ENCODE measurements at regions not wholly inside any gene's neighbourhood (a gene's known extent, or its start where the extent isn't known, plus 50 kb on each side); places are given as distances from the start of the nearest gene placed in this dataset.

DNA sequence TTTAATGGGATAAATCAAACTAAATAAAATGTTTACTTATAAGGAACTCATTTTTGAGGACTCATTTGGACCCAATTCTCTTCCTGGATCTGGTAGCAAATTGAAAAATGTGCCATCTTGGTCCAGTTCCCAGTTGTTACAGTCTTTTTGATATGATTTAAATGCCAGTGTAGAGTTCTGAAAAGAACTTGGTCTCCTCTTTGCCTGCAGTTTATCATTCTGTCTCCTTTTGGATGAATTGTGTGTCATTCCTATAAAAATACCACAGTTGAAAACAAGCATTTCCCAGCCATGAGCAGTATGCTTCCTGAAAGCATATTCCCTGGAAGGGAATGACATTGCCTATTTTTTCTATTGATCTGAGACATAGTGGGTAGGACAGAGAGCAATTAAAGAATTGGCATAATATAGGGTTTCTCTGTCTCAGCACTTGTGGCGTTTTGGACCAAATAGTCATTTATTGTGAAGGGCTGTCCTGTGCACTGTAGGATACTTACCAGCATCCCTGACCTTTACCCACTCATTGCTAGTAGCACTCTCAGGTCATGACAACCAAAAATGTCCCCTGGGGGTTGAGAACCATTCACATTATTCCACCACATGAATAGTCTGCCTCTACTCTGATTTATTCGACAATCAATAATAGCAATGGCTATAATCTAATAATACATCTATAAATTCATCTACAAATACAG lies 181.8 kb downstream of the NXNL2 start:
- TF ChIP-seq, protein P1, sequence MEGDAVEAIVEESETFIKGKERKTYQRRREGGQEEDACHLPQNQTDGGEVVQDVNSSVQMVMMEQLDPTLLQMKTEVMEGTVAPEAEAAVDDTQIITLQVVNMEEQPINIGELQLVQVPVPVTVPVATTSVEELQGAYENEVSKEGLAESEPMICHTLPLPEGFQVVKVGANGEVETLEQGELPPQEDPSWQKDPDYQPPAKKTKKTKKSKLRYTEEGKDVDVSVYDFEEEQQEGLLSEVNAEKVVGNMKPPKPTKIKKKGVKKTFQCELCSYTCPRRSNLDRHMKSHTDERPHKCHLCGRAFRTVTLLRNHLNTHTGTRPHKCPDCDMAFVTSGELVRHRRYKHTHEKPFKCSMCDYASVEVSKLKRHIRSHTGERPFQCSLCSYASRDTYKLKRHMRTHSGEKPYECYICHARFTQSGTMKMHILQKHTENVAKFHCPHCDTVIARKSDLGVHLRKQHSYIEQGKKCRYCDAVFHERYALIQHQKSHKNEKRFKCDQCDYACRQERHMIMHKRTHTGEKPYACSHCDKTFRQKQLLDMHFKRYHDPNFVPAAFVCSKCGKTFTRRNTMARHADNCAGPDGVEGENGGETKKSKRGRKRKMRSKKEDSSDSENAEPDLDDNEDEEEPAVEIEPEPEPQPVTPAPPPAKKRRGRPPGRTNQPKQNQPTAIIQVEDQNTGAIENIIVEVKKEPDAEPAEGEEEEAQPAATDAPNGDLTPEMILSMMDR (IDR thresholded peaks at IDR 0.05), result no peak
- TF ChIP-seq POLR2AphosphoS5 (IDR thresholded peaks at IDR 0.05), result no peak
- TF ChIP-seq POLR2A (IDR thresholded peaks at IDR 0.05; ENCODE audit: low read depth), result no peak
